Smooth muscle cell (in vitro differentiated cells): ENCODE measurements at regions not wholly inside any gene's neighbourhood (a gene's known extent, or its start where the extent isn't known, plus 50 kb on each side); places are given as distances from the start of the nearest gene placed in this dataset.

Experiments used
- DNase-seq: peaks from one replicate; lab custom pipeline; 2025; ENCODE audit not compliant: unreplicated experiment; lab: John Stamatoyannopoulos, UW
- H2AFZ ChIP-seq: fragments of 200-600 bp; sonication (generic); 2 replicates; pipeline ENCODE4 v1.6.0; 2016; ENCODE audit warnings: antibody characterized with exemption, low read depth, mild to moderate bottlenecking
- H3F3A ChIP-seq: fragments of 200-600 bp; sonication (generic); 2 replicates; pipeline ENCODE4 v1.6.0; 2017; ENCODE audit warnings: antibody characterized with exemption, low read depth
- H3K27ac ChIP-seq: fragments of 200-600 bp; sonication (generic); 2 replicates; pipeline ENCODE4 v1.5.1; 2016; ENCODE audit warnings: low read depth, mild to moderate bottlenecking
- H3K27me3 ChIP-seq: fragments of 200-600 bp; sonication (generic); 2 replicates; pipeline ENCODE4 v1.6.1; 2016; ENCODE audit warnings: low read depth, mild to moderate bottlenecking
- H3K36me3 ChIP-seq: fragments of 200-600 bp; sonication (generic); 2 replicates; pipeline ENCODE4 v1.5.1; 2016; ENCODE audit warnings: low read depth
- H3K4me1 ChIP-seq: fragments of 200-600 bp; sonication (generic); 2 replicates; pipeline ENCODE4 v1.5.1; 2016; ENCODE audit warnings: low read depth
- H3K4me2 ChIP-seq: fragments of 200-600 bp; sonication (generic); 2 replicates; pipeline ENCODE4 v1.6.0; 2016; ENCODE audit warnings: mild to moderate bottlenecking
- H3K4me3 ChIP-seq: fragments of 200-600 bp; sonication (generic); 2 replicates; pipeline ENCODE4 v1.5.1; 2016; ENCODE audit warnings: mild to moderate bottlenecking
- H3K79me2 ChIP-seq: fragments of 200-600 bp; sonication (generic); 2 replicates; pipeline ENCODE4 v1.6.0; 2016; ENCODE audit warnings: low read depth, mild to moderate bottlenecking
- H3K9ac ChIP-seq: fragments of 200-600 bp; sonication (generic); 2 replicates; pipeline ENCODE4 v1.6.0; 2016; ENCODE audit warnings: low read depth
- H3K9me3 ChIP-seq: fragments of 200-600 bp; sonication (generic); replicated peaks from 2 replicates; pipeline ENCODE4 v1.5.1; 2016; ENCODE audit warnings: low read depth
- H4K20me1 ChIP-seq: fragments of 200-600 bp; sonication (generic); 2 replicates; pipeline ENCODE4 v1.6.0; 2016; ENCODE audit warnings: low read depth
- WGBS: methylation state at CpG from one replicate; pipeline ENCODE4 v1.1.7; 2016; ENCODE audit warnings: low lambda C conversion rate; 5-methylcytosine and 5-hydroxymethylcytosine counted together
- TF ChIP-seq, protein P1 (sequence below): fragments of 200-600 bp; sonication (generic); IDR thresholded peaks from 2 replicates; pipeline ENCODE4 v1.5.1; 2017; ENCODE audit warnings: borderline replicate concordance, mild to moderate bottlenecking, antibody characterized with exemption; ENCODE audit not compliant: insufficient read depth, poor library complexity, severe bottlenecking

DNA sequence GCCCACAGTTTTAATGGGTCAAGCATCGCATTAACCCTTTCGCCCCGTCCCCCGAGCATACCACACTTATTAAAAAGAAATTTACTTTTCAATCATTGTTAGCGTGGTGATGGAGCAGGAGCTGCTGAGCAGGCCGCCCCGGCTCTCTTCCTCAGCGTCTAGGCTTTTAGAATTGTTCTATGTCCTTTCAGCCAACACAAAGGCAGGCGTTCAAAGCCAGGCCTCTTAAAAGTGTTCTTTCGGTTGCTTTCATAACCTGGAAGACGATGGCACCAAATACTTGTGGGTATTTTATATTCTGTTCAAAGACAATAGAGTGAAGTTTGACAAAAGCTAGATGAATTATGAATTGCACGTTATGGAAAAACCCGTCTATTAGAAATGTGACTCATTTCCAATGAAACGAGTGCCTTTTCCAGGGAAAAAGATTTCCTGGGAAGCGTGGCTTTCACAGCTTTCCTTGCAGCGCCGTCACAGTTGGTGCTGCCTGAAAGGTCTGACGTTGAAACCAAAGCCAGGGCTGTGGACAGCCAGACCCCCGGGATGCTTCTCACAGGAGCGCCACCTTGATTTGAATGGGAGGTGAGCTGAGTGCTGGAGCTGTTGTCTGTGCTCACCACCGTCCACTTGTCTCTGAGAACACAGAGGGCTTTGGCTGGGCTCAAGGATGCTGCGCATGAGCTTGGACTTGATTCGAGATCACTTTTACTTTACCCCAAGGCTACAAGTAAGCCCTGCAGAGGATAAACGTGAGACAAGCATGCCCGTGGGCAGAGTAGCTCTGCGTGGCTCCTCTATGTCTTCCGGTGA lies 78.8 kb downstream of the SOX1 start:
- TF ChIP-seq, protein P1, sequence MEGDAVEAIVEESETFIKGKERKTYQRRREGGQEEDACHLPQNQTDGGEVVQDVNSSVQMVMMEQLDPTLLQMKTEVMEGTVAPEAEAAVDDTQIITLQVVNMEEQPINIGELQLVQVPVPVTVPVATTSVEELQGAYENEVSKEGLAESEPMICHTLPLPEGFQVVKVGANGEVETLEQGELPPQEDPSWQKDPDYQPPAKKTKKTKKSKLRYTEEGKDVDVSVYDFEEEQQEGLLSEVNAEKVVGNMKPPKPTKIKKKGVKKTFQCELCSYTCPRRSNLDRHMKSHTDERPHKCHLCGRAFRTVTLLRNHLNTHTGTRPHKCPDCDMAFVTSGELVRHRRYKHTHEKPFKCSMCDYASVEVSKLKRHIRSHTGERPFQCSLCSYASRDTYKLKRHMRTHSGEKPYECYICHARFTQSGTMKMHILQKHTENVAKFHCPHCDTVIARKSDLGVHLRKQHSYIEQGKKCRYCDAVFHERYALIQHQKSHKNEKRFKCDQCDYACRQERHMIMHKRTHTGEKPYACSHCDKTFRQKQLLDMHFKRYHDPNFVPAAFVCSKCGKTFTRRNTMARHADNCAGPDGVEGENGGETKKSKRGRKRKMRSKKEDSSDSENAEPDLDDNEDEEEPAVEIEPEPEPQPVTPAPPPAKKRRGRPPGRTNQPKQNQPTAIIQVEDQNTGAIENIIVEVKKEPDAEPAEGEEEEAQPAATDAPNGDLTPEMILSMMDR: no peak
- no peaks in the 10 kb centered on the region for H3K4me1 ChIP-seq
- no peaks in the 10 kb centered on the region for H3K27me3 ChIP-seq
- H3F3A ChIP-seq: no peaks in the 10 kb centered on the region
- 87% methylated on average over 27 of the region's 27 CpGs for WGBS
- no peaks in the 10 kb centered on the region for H3K36me3 ChIP-seq
- no peak overlapping the region for H3K4me3 ChIP-seq
- no peak for DNase-seq
- no peak overlapping the region for H3K27ac ChIP-seq
- H3K9ac ChIP-seq: no peak overlapping the region
- H4K20me1 ChIP-seq: no peaks in the 10 kb centered on the region
- no peak overlapping the region for H2AFZ ChIP-seq
- H3K79me2 ChIP-seq: no peaks in the 10 kb centered on the region
- no peaks in the 10 kb centered on the region for H3K9me3 ChIP-seq
- no peak overlapping the region for H3K4me2 ChIP-seq

GRCh38 chr13:112150352-112150751 lies 83.4 kb downstream of the SOX1 start:
- H2AFZ ChIP-seq: no peak overlapping the region
- no peak overlapping the region for H3K4me2 ChIP-seq
- no peaks in the 10 kb centered on the region for H3K79me2 ChIP-seq
- TF ChIP-seq, protein P1: no peak
- peaks cover 5% of the 10 kb centered on the region for H3K27me3 ChIP-seq
- no peak overlapping the region for H3K4me3 ChIP-seq
- no peaks in the 10 kb centered on the region for H3K9me3 ChIP-seq
- WGBS: 81% methylated on average over 9 of the region's 23 CpGs
- H3K4me1 ChIP-seq: no peaks in the 10 kb centered on the region
- no peak overlapping the region for H3K9ac ChIP-seq
- DNase-seq: no peak
- H4K20me1 ChIP-seq: no peaks in the 10 kb centered on the region
- H3F3A ChIP-seq: no peaks in the 10 kb centered on the region
- no peak overlapping the region for H3K27ac ChIP-seq
- H3K36me3 ChIP-seq: no peaks in the 10 kb centered on the region

DNA sequence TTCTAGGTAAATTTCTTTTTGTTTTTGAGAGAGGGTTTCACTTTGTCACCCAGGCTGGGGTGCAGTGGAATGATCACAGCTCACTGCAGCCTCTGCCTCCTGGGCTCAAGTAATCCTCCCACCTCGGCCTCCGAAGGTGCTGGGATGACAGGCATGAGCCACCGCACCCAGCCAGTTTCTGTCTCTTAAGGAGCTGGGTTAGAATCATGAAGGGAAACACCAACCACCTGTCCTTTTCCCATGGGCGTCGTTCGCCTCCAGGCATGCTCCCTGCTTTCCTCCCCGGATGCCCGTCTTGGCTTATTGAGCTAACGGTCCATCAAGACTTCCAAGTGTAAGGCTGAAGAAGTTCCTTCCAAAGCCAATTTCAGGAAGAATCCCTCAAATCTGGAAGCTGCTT lies 85.9 kb downstream of the SOX1 start:
- WGBS: 93% methylated on average over 9 of the region's 9 CpGs
- H3F3A ChIP-seq: no peaks in the 10 kb centered on the region
- DNase-seq: no peak
- no peaks in the 10 kb centered on the region for H3K4me1 ChIP-seq
- H3K79me2 ChIP-seq: no peaks in the 10 kb centered on the region
- H3K9me3 ChIP-seq: peaks cover 7% of the 10 kb centered on the region
- no peaks in the 10 kb centered on the region for H3K36me3 ChIP-seq
- no peak overlapping the region for H3K27ac ChIP-seq
- H3K27me3 ChIP-seq: peaks cover 5% of the 10 kb centered on the region
- H3K9ac ChIP-seq: no peak overlapping the region
- no peak overlapping the region for H2AFZ ChIP-seq
- TF ChIP-seq, protein P1: no peak
- H4K20me1 ChIP-seq: no peaks in the 10 kb centered on the region
- H3K4me2 ChIP-seq: no peak overlapping the region
- no peak overlapping the region for H3K4me3 ChIP-seq

DNA sequence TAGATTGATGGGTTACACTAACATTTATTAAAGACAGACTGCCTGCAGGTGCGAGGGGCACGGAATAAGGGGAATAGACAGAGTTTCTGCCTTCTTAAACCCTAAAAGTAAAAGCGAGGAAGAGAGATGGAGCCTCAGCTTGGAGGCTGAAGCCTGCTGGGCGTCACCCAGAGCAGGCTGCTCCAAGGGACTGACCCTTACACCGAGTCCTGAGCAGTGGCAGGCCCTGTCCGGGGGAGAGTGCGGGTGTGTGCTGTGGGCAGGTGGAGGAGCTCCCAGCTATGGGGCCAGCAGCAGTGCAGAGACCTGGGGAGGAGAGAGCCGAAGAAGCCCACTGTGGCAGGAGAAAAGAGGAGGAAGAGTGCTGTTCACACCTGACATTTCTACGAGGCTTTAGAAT lies 86.4 kb downstream of the SOX1 start:
- 93% methylated on average over 9 of the region's 9 CpGs for WGBS
- no peak for DNase-seq

More for the DNA sequence above, 86.4 kb downstream of the SOX1 start:
- no peak overlapping the region for H3K4me3 ChIP-seq
- peaks cover 7% of the 10 kb centered on the region for H3K9me3 ChIP-seq
- TF ChIP-seq, protein P1: no peak
- H3K27ac ChIP-seq: no peak overlapping the region
- no peak overlapping the region for H2AFZ ChIP-seq
- no peak overlapping the region for H3K4me2 ChIP-seq
- no peaks in the 10 kb centered on the region for H3K4me1 ChIP-seq
- H3K79me2 ChIP-seq: no peaks in the 10 kb centered on the region
- peaks cover 5% of the 10 kb centered on the region for H3K27me3 ChIP-seq
- no peaks in the 10 kb centered on the region for H4K20me1 ChIP-seq
- H3K9ac ChIP-seq: no peak overlapping the region
- no peaks in the 10 kb centered on the region for H3K36me3 ChIP-seq
- H3F3A ChIP-seq: no peaks in the 10 kb centered on the region
